Left ventricle myocardium inferior (tissue), 1 donor: ENCODE measurements at regions not wholly inside any gene's neighbourhood (a gene's known extent, or its start where the extent isn't known, plus 50 kb on each side); places are given as distances from the start of the nearest gene placed in this dataset.

ENCODE experiments used
- DNase-seq: peaks from one replicate; pipeline ENCODE4 v3.0.0-alpha.2; 2020
- H3K27ac ChIP-seq: fragments of 200-600 bp; replicated peaks from 2 replicates; pipeline ENCODE4 v1.8.0; 2021
- H3K27me3 ChIP-seq: fragments of 200-600 bp; 2 replicates; pipeline ENCODE4 v1.8.0; 2021; ENCODE audit warnings: low read depth
- H3K36me3 ChIP-seq: fragments of 200-600 bp; 2 replicates; pipeline ENCODE4 v1.8.0; 2021
- H3K4me1 ChIP-seq: fragments of 200-600 bp; 2 replicates; pipeline ENCODE4 v1.8.0; 2021
- H3K4me3 ChIP-seq: fragments of 200-600 bp; 2 replicates; pipeline ENCODE4 v1.8.0; 2021; ENCODE audit warnings: mild to moderate bottlenecking, moderate library complexity
- H3K9me3 ChIP-seq: fragments of 200-600 bp; replicated peaks from 2 replicates; pipeline ENCODE4 v1.8.0; 2021
- intact Hi-C: fragments of 100-400 bp; cut with micrococcal nuclease; formaldehyde crosslinking; loops from one replicate; pipeline ENCODE4 v1.11.0; 2022
- TF ChIP-seq, protein P1 (sequence below): fragments of 200-600 bp; IDR thresholded peaks from 2 replicates; pipeline ENCODE4 v1.8.0; 2021; ENCODE audit warnings: antibody characterized with exemption, mild to moderate bottlenecking, borderline replicate concordance
- donor health status: DM: no; HTN: yes; CAD: no; lungs with severe emphysema.

DNA sequence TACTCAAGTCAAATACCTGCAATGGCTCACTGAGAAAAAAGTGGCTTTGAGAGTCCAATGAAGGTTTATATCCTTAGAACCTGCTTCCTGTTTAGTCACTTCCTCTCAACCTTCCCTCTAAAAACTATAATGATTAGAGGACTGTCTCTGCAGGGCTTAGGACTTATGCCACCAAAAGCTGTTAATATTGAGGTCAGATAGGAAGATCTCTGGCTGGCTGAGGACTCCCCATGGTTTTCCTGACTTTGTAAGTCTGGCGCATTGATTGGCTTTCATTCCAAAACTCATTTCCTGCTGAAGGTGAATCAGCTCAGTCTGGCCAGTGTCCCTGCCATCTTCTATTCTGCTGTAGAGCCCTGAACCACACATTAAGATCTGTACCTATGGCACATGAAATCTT lies 140.9 kb upstream of the ANK2 start:
- TF ChIP-seq, protein P1, sequence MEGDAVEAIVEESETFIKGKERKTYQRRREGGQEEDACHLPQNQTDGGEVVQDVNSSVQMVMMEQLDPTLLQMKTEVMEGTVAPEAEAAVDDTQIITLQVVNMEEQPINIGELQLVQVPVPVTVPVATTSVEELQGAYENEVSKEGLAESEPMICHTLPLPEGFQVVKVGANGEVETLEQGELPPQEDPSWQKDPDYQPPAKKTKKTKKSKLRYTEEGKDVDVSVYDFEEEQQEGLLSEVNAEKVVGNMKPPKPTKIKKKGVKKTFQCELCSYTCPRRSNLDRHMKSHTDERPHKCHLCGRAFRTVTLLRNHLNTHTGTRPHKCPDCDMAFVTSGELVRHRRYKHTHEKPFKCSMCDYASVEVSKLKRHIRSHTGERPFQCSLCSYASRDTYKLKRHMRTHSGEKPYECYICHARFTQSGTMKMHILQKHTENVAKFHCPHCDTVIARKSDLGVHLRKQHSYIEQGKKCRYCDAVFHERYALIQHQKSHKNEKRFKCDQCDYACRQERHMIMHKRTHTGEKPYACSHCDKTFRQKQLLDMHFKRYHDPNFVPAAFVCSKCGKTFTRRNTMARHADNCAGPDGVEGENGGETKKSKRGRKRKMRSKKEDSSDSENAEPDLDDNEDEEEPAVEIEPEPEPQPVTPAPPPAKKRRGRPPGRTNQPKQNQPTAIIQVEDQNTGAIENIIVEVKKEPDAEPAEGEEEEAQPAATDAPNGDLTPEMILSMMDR: no peak
- H3K9me3 ChIP-seq: no peaks in the 10 kb centered on the region
- no peak for DNase-seq
- intact Hi-C loops: no loop called here
- H3K27ac ChIP-seq: no peak overlapping the region
- peaks cover 19% of the 10 kb centered on the region for H3K4me1 ChIP-seq
- H3K27me3 ChIP-seq: no peaks in the 10 kb centered on the region
- no peaks in the 10 kb centered on the region for H3K36me3 ChIP-seq
- no peak overlapping the region for H3K4me3 ChIP-seq

GRCh38 chr4:112910109-112910736 lies 139.2 kb upstream of the ANK2 start:
- Histone ChIP-seq H3K9me3 (no peaks in the 10 kb centered on the region), H3K27ac (peak overlapping the region; percentile 41), H3K36me3 (no peaks in the 10 kb centered on the region), H3K27me3 (no peaks in the 10 kb centered on the region), H3K4me1 (peaks cover 19% of the 10 kb centered on the region), H3K4me3 (peak overlapping the region; percentile 55)
- intact Hi-C loops: no loop called here
- no peak for DNase-seq
- TF ChIP-seq, protein P1: peak; percentile 45

- Histone ChIP-seq H3K4me1 (no peaks in the 10 kb centered on the region), H3K27me3 (no peaks in the 10 kb centered on the region), H3K27ac (no peak overlapping the region), H3K4me3 (no peak overlapping the region), H3K9me3 (no peaks in the 10 kb centered on the region), H3K36me3 (no peaks in the 10 kb centered on the region)
- DNase-seq: no peak
- intact Hi-C loops: no loop called here
- TF ChIP-seq, protein P1: no peak
These were observed 132.6 kb upstream of the ANK2 start for GRCh38 chr4:112916868-112917267.

DNA sequence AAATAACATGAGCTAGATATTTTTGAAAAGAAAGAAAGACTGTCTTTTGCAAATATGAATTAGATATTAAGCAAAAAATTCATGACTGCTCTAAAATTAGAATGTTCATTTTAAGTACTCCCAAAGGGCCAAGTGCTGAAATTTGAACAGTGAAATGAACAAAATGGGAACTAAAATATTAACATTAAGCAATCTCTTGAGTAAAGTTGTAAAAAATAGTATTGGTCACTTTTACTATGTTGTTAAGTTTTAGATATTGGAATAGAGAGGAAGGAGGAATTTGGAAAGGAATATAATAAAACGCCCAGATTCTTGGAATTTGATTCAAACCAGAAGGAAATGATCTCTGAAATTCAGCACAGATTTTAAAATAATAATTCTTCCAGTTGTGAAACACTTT lies 125.9 kb upstream of the ANK2 start:
- intact Hi-C loops: no loop called here
- Histone ChIP-seq H3K36me3 (no peaks in the 10 kb centered on the region), H3K27me3 (no peaks in the 10 kb centered on the region), H3K9me3 (no peaks in the 10 kb centered on the region), H3K27ac (no peak overlapping the region), H3K4me3 (no peak overlapping the region), H3K4me1 (peaks cover 42% of the 10 kb centered on the region)
- TF ChIP-seq, protein P1: no peak
- DNase-seq: no peak

DNA sequence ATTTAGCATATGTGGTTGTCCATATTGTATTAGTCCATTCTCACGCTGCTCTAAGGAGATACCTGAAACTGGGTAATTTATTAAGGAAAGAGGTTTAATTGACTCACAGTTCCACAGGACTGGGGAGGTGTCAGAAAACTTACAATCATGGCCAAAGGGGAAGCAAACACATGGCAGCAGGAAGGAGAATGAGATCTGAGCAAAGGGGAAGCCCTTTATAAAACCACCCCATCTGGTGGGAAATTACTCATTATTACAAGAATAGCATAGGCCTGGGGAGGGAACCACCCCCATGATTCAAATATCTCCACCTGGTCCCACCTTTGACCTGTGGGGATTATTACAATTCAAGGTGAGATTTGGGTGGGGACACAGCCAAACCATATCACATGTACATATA lies 122.6 kb upstream of the ANK2 start:
- no peak for DNase-seq
- Histone ChIP-seq H3K4me1 (peaks cover 42% of the 10 kb centered on the region), H3K9me3 (no peaks in the 10 kb centered on the region), H3K4me3 (no peak overlapping the region), H3K27me3 (no peaks in the 10 kb centered on the region), H3K27ac (no peak overlapping the region), H3K36me3 (no peaks in the 10 kb centered on the region)
- intact Hi-C loops: no loop called here
- TF ChIP-seq, protein P1: no peak

GRCh38 chr4:112927544-112927943 lies 121.9 kb upstream of the ANK2 start:
- Histone ChIP-seq H3K4me1 (peaks cover 40% of the 10 kb centered on the region), H3K9me3 (no peaks in the 10 kb centered on the region), H3K27me3 (no peaks in the 10 kb centered on the region), H3K36me3 (no peaks in the 10 kb centered on the region), H3K27ac (no peak overlapping the region), H3K4me3 (no peak overlapping the region)
- intact Hi-C loops: no loop called here
- TF ChIP-seq, protein P1: no peak
- DNase-seq: no peak
